Neural cell (in vitro differentiated cells): ENCODE measurements at regions not wholly inside any gene's neighbourhood (a gene's known extent, or its start where the extent isn't known, plus 50 kb on each side); places are given as distances from the start of the nearest gene placed in this dataset.

Experiments
- EP300 ChIP-seq: fragments of 450-650 bp; conservative IDR thresholded peaks from 2 replicates; pipeline ENCODE4 v1.6.1; 2014; ENCODE audit warnings: antibody characterized with exemption, mild to moderate bottlenecking, moderate library complexity; ENCODE audit not compliant: poor library complexity, severe bottlenecking
- SMC3 ChIP-seq: fragments of 450-650 bp; conservative IDR thresholded peaks from 2 replicates; pipeline ENCODE4 v1.6.1; 2014; ENCODE audit warnings: antibody characterized with exemption, mild to moderate bottlenecking, moderate library complexity; ENCODE audit not compliant: poor library complexity
- TF ChIP-seq, protein P1 (sequence below): fragments of 450-650 bp; IDR thresholded peaks from 2 replicates; pipeline ENCODE4 v1.5.1; 2014; ENCODE audit warnings: antibody characterized with exemption, mild to moderate bottlenecking, moderate library complexity; ENCODE audit not compliant: poor library complexity, severe bottlenecking

DNA sequence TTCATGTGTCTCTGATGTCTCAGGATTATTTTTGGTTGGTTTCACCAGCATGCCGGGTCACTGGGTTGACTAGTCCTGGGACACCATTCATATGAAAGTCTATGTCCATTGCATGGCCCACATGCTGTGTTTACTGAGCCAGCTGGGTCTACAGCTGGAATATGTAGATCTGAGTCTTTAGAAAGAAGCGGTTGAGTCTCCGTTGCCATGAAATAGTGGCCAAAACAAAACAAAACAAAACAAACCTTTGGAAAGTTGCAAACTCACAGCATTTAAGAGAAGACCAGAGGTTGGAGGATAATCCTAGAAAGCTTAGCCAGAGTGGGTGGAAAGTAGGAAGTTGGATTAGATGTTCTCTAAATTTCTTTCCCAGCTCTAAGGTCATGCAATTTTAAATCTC lies 191.8 kb upstream of the NTM start:
- TF ChIP-seq, protein P1, sequence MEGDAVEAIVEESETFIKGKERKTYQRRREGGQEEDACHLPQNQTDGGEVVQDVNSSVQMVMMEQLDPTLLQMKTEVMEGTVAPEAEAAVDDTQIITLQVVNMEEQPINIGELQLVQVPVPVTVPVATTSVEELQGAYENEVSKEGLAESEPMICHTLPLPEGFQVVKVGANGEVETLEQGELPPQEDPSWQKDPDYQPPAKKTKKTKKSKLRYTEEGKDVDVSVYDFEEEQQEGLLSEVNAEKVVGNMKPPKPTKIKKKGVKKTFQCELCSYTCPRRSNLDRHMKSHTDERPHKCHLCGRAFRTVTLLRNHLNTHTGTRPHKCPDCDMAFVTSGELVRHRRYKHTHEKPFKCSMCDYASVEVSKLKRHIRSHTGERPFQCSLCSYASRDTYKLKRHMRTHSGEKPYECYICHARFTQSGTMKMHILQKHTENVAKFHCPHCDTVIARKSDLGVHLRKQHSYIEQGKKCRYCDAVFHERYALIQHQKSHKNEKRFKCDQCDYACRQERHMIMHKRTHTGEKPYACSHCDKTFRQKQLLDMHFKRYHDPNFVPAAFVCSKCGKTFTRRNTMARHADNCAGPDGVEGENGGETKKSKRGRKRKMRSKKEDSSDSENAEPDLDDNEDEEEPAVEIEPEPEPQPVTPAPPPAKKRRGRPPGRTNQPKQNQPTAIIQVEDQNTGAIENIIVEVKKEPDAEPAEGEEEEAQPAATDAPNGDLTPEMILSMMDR, result no peak
- TF ChIP-seq EP300 (no peak), SMC3 (no peak)
